ENCODE measurements at regions not wholly inside any gene's neighbourhood (a gene's known extent, or its start where the extent isn't known, plus 50 kb on each side); places are given as distances from the start of the nearest gene placed in this dataset.

GRCh38 chr5:84825606-84826005 is 440.9 kb upstream of the EDIL3 start:
- POLR2A ChIA-PET, result no interaction called here
- Histone ChIP-seq H3K4me1 (no peaks in the 10 kb centered on the region), H3K9me3 (no peaks in the 10 kb centered on the region), H3K36me3 (ENCODE audit: control insufficient read depth, insufficient read depth, low read length) (no peaks in the 10 kb centered on the region), H3K4me3 (ENCODE audit: low read depth, low read length) (no peak overlapping the region), H3K27me3 (replicated peaks; ENCODE audit: control insufficient read depth, insufficient read depth, low read length) (no peaks in the 10 kb centered on the region)
- peaks cover under 1% of the 10 kb centered on the region for H3K9me3 Mint-ChIP-seq (ENCODE audit: unreplicated experiment)
- intact Hi-C loops (cut with micrococcal nuclease; ENCODE audit: unreplicated experiment), result no loop called here
- DNase-seq, result no peak
- no TSS peak for BruUV-seq (replicated peaks)
- H3K27me3 Mint-ChIP-seq (ENCODE audit: insufficient read depth, unreplicated experiment), result no peaks in the 10 kb centered on the region
- CTCF ChIA-PET, result no interaction called here
- no peak for TF ChIP-seq CTCF (IDR thresholded peaks at IDR 0.05; ENCODE audit: insufficient read depth in 1 of 2, low read depth in 1 of 2, low read length in 1 of 2, severe bottlenecking in 1 of 2, unreplicated experiment in 1 of 2)
- no peak overlapping the region for H3K27ac Mint-ChIP-seq (ENCODE audit: unreplicated experiment)
- H3K4me3 Mint-ChIP-seq (ENCODE audit: unreplicated experiment), result no peak overlapping the region
- H3K36me3 Mint-ChIP-seq (ENCODE audit: insufficient read depth, unreplicated experiment), result no peaks in the 10 kb centered on the region
- no peaks in the 10 kb centered on the region for H3K4me1 Mint-ChIP-seq (ENCODE audit: low read depth, unreplicated experiment)

GRCh38 chr5:84821924-84822323 is 437.2 kb upstream of the EDIL3 start:
- no TSS peak for BruUV-seq (replicated peaks)
- no peak overlapping the region for H3K27ac Mint-ChIP-seq (ENCODE audit: unreplicated experiment)
- no peaks in the 10 kb centered on the region for H3K27me3 ChIP-seq (replicated peaks; ENCODE audit: control insufficient read depth, insufficient read depth, low read length)
- ChIA-PET POLR2A (no interaction called here), CTCF (no interaction called here)
- H3K36me3 ChIP-seq (ENCODE audit: control insufficient read depth, insufficient read depth, low read length), result no peaks in the 10 kb centered on the region
- no peak for TF ChIP-seq CTCF (IDR thresholded peaks at IDR 0.05; ENCODE audit: insufficient read depth in 1 of 2, low read depth in 1 of 2, low read length in 1 of 2, severe bottlenecking in 1 of 2, unreplicated experiment in 1 of 2)
- H3K27me3 Mint-ChIP-seq (ENCODE audit: insufficient read depth, unreplicated experiment), result no peaks in the 10 kb centered on the region
- no peaks in the 10 kb centered on the region for H3K9me3 Mint-ChIP-seq (ENCODE audit: unreplicated experiment)
- no peak for DNase-seq
- H3K4me1 Mint-ChIP-seq (ENCODE audit: low read depth, unreplicated experiment), result peaks cover 7% of the 10 kb centered on the region
- no peaks in the 10 kb centered on the region for H3K4me1 ChIP-seq
- no peaks in the 10 kb centered on the region for H3K9me3 ChIP-seq
- no peak overlapping the region for H3K4me3 Mint-ChIP-seq (ENCODE audit: unreplicated experiment)
- no peaks in the 10 kb centered on the region for H3K36me3 Mint-ChIP-seq (ENCODE audit: insufficient read depth, unreplicated experiment)
- H3K4me3 ChIP-seq (ENCODE audit: low read depth, low read length), result no peak overlapping the region
- intact Hi-C loops (cut with micrococcal nuclease; ENCODE audit: unreplicated experiment), result no loop called here

- Mint-ChIP-seq H3K27me3 (ENCODE audit: insufficient read depth, unreplicated experiment) (no peaks in the 10 kb centered on the region), H3K27ac (ENCODE audit: unreplicated experiment) (no peak overlapping the region), H3K4me3 (ENCODE audit: unreplicated experiment) (no peak overlapping the region), H3K4me1 (ENCODE audit: low read depth, unreplicated experiment) (peaks cover 7% of the 10 kb centered on the region), H3K9me3 (ENCODE audit: unreplicated experiment) (no peaks in the 10 kb centered on the region), H3K36me3 (ENCODE audit: insufficient read depth, unreplicated experiment) (no peaks in the 10 kb centered on the region)
- H3K27me3 ChIP-seq (replicated peaks; ENCODE audit: control insufficient read depth, insufficient read depth, low read length), result no peaks in the 10 kb centered on the region
- no peak overlapping the region for H3K4me3 ChIP-seq (ENCODE audit: low read depth, low read length)
- intact Hi-C loops (cut with micrococcal nuclease; ENCODE audit: unreplicated experiment), result no loop called here
- no peak for DNase-seq
- ChIA-PET POLR2A (no interaction called here), CTCF (no interaction called here)
- no TSS peak for BruUV-seq (replicated peaks)
- no peak for TF ChIP-seq CTCF (IDR thresholded peaks at IDR 0.05; ENCODE audit: insufficient read depth in 1 of 2, low read depth in 1 of 2, low read length in 1 of 2, severe bottlenecking in 1 of 2, unreplicated experiment in 1 of 2)
- H3K36me3 ChIP-seq (ENCODE audit: control insufficient read depth, insufficient read depth, low read length), result no peaks in the 10 kb centered on the region
- no peaks in the 10 kb centered on the region for H3K4me1 ChIP-seq
- no peaks in the 10 kb centered on the region for H3K9me3 ChIP-seq
These were observed 433.3 kb upstream of the EDIL3 start for GRCh38 chr5:84817953-84818352.
